Activated T-helper 2 cell treated with anti-CD3 and anti-CD28 coated beads, Interferon-gamma antibody, Interleukin-2, Interleukin-4, amounts not matched to agents 10 μg/mL and 5 μg/mL and 100 μg/mL, durations not matched to agents 14 hours and 24 hours and 36 hours (primary cell): ENCODE measurements at regions not wholly inside any gene's neighbourhood (a gene's known extent, or its start where the extent isn't known, plus 50 kb on each side); places are given as distances from the start of the nearest gene placed in this dataset.
"Not testable (repeated sequence)": the region's sequence is repeated elsewhere in the genome, so short reads cannot be mapped to it uniquely, and the experiment has no call there.

ENCODE experiments used
- DNase-seq: peaks from one replicate; pipeline ENCODE4 v3.0.0; 2021; ENCODE audit warnings: low spot score
- H3K27ac Mint-ChIP-seq: one replicate; pipeline ENCODE4 v1.8.0; 2021; ENCODE audit warnings: mixed read lengths
- H3K27me3 Mint-ChIP-seq: one replicate; pipeline ENCODE4 v1.8.0; 2021; ENCODE audit warnings: low read depth, mixed read lengths
- H3K36me3 Mint-ChIP-seq: one replicate; pipeline ENCODE4 v1.8.0; 2021; ENCODE audit warnings: low read depth, mixed read lengths
- H3K4me1 Mint-ChIP-seq: one replicate; pipeline ENCODE4 v1.8.0; 2021; ENCODE audit warnings: low read depth, mixed read lengths
- H3K4me3 Mint-ChIP-seq: one replicate; pipeline ENCODE4 v1.8.0; 2021; ENCODE audit warnings: low read depth, mild to moderate bottlenecking, moderate library complexity, mixed read lengths
- H3K9me3 Mint-ChIP-seq: one replicate; pipeline ENCODE4 v1.8.0; 2021; ENCODE audit warnings: mixed read lengths
- intact Hi-C: fragments of 100-400 bp; cut with micrococcal nuclease; formaldehyde crosslinking; loops from one replicate; pipeline ENCODE4 v1.15.1; 2023

- not testable (repeated sequence) for H3K36me3 Mint-ChIP-seq
Observed at GRCh38 chr12:74281401-74282180, 256.0 kb upstream of the ATXN7L3B start.

GRCh38 chr12:74283646-74284045 lies 254.0 kb upstream of the ATXN7L3B start:
- no peaks in the 10 kb centered on the region for H3K4me1 Mint-ChIP-seq
- H3K4me3 Mint-ChIP-seq = no peak overlapping the region
- no peaks in the 10 kb centered on the region for H3K36me3 Mint-ChIP-seq
- H3K9me3 Mint-ChIP-seq = no peaks in the 10 kb centered on the region
- intact Hi-C loops = no loop called here
- no peak overlapping the region for H3K27ac Mint-ChIP-seq
- no peaks in the 10 kb centered on the region for H3K27me3 Mint-ChIP-seq
- DNase-seq = no peak

More at GRCh38 chr12:74281401-74282180, 256.0 kb upstream of the ATXN7L3B start:
- H3K4me1 Mint-ChIP-seq, DNase-seq, H3K9me3 Mint-ChIP-seq, intact Hi-C loops, H3K27ac Mint-ChIP-seq, H3K27me3 Mint-ChIP-seq, H3K4me3 Mint-ChIP-seq: not testable (repeated sequence)

- intact Hi-C loops = no loop called here
- no peaks in the 10 kb centered on the region for H3K4me1 Mint-ChIP-seq
- no peak overlapping the region for H3K4me3 Mint-ChIP-seq
- H3K27ac Mint-ChIP-seq = no peak overlapping the region
- DNase-seq = no peak
- H3K9me3 Mint-ChIP-seq = no peaks in the 10 kb centered on the region
- no peaks in the 10 kb centered on the region for H3K36me3 Mint-ChIP-seq
- H3K27me3 Mint-ChIP-seq = no peaks in the 10 kb centered on the region
Observed at GRCh38 chr12:74285773-74286172, 251.9 kb upstream of the ATXN7L3B start.

GRCh38 chr12:74286254-74286653 lies 251.4 kb upstream of the ATXN7L3B start:
- no peaks in the 10 kb centered on the region for H3K36me3 Mint-ChIP-seq
- H3K4me1 Mint-ChIP-seq = no peaks in the 10 kb centered on the region
- DNase-seq = no peak
- H3K9me3 Mint-ChIP-seq = no peaks in the 10 kb centered on the region
- H3K27ac Mint-ChIP-seq = no peak overlapping the region
- H3K4me3 Mint-ChIP-seq = no peak overlapping the region
- H3K27me3 Mint-ChIP-seq = no peaks in the 10 kb centered on the region
- intact Hi-C loops = no loop called here

GRCh38 chr12:74292351-74293194 lies 245.1 kb upstream of the ATXN7L3B start:
- intact Hi-C loops = no loop called here
- Mint-ChIP-seq H3K4me3 (no peak overlapping the region), H3K9me3 (no peaks in the 10 kb centered on the region), H3K36me3 (no peaks in the 10 kb centered on the region), H3K27ac (no peak overlapping the region), H3K4me1 (no peaks in the 10 kb centered on the region), H3K27me3 (no peaks in the 10 kb centered on the region)
- no peak for DNase-seq

GRCh38 chr12:74293689-74294131 lies 243.9 kb upstream of the ATXN7L3B start:
- H3K4me1 Mint-ChIP-seq = no peaks in the 10 kb centered on the region
- H3K9me3 Mint-ChIP-seq = no peaks in the 10 kb centered on the region
- no peaks in the 10 kb centered on the region for H3K27me3 Mint-ChIP-seq
- H3K27ac Mint-ChIP-seq = no peak overlapping the region
- no peak overlapping the region for H3K4me3 Mint-ChIP-seq
- intact Hi-C loops = no loop called here
- DNase-seq = no peak
- no peaks in the 10 kb centered on the region for H3K36me3 Mint-ChIP-seq

- no peak for DNase-seq
- no peaks in the 10 kb centered on the region for H3K27me3 Mint-ChIP-seq
- intact Hi-C loops = no loop called here
- no peaks in the 10 kb centered on the region for H3K36me3 Mint-ChIP-seq
- H3K9me3 Mint-ChIP-seq = no peaks in the 10 kb centered on the region
- H3K4me1 Mint-ChIP-seq = no peaks in the 10 kb centered on the region
- no peak overlapping the region for H3K27ac Mint-ChIP-seq
- no peak overlapping the region for H3K4me3 Mint-ChIP-seq
Observed at GRCh38 chr12:74317078-74317601, 220.5 kb upstream of the ATXN7L3B start.

- Mint-ChIP-seq H3K27ac (no peak overlapping the region), H3K9me3 (no peaks in the 10 kb centered on the region), H3K4me1 (no peaks in the 10 kb centered on the region), H3K27me3 (no peaks in the 10 kb centered on the region), H3K4me3 (no peak overlapping the region), H3K36me3 (no peaks in the 10 kb centered on the region)
- intact Hi-C loops = no loop called here
- DNase-seq = no peak
Observed at GRCh38 chr12:74317741-74318140, 219.9 kb upstream of the ATXN7L3B start.

GRCh38 chr12:74319886-74320285 lies 217.7 kb upstream of the ATXN7L3B start:
- Mint-ChIP-seq H3K4me1 (no peaks in the 10 kb centered on the region), H3K27ac (no peak overlapping the region), H3K27me3 (no peaks in the 10 kb centered on the region), H3K36me3 (no peaks in the 10 kb centered on the region), H3K9me3 (no peaks in the 10 kb centered on the region), H3K4me3 (no peak overlapping the region)
- intact Hi-C loops = no loop called here
- no peak for DNase-seq

- Mint-ChIP-seq H3K27me3 (no peaks in the 10 kb centered on the region), H3K4me1 (no peaks in the 10 kb centered on the region), H3K9me3 (no peaks in the 10 kb centered on the region), H3K4me3 (no peak overlapping the region), H3K36me3 (no peaks in the 10 kb centered on the region), H3K27ac (no peak overlapping the region)
- intact Hi-C loops = no loop called here
- DNase-seq = no peak
Observed at GRCh38 chr12:74321381-74321780, 216.3 kb upstream of the ATXN7L3B start.

- no peaks in the 10 kb centered on the region for H3K27me3 Mint-ChIP-seq
Observed at GRCh38 chr12:74322792-74323191, 214.8 kb upstream of the ATXN7L3B start.

GRCh38 chr12:74328623-74329022 lies 209.0 kb upstream of the ATXN7L3B start:
- no peak overlapping the region for H3K4me3 Mint-ChIP-seq
- no peaks in the 10 kb centered on the region for H3K9me3 Mint-ChIP-seq
- intact Hi-C loops = no loop called here
- no peaks in the 10 kb centered on the region for H3K4me1 Mint-ChIP-seq
- no peaks in the 10 kb centered on the region for H3K36me3 Mint-ChIP-seq
- H3K27me3 Mint-ChIP-seq = no peaks in the 10 kb centered on the region
- DNase-seq = no peak
- H3K27ac Mint-ChIP-seq = no peak overlapping the region

More at GRCh38 chr12:74322792-74323191, 214.8 kb upstream of the ATXN7L3B start:
- no peak for DNase-seq
- no peaks in the 10 kb centered on the region for H3K36me3 Mint-ChIP-seq
- H3K4me3 Mint-ChIP-seq = no peak overlapping the region
- no peaks in the 10 kb centered on the region for H3K9me3 Mint-ChIP-seq
- intact Hi-C loops = no loop called here
- no peaks in the 10 kb centered on the region for H3K4me1 Mint-ChIP-seq
- H3K27ac Mint-ChIP-seq = no peak overlapping the region

GRCh38 chr12:74334780-74335179 lies 202.9 kb upstream of the ATXN7L3B start:
- H3K27ac Mint-ChIP-seq = no peak overlapping the region
- no peaks in the 10 kb centered on the region for H3K36me3 Mint-ChIP-seq
- intact Hi-C loops = no loop called here
- DNase-seq = no peak
- no peaks in the 10 kb centered on the region for H3K9me3 Mint-ChIP-seq
- no peaks in the 10 kb centered on the region for H3K4me1 Mint-ChIP-seq
- no peaks in the 10 kb centered on the region for H3K27me3 Mint-ChIP-seq
- H3K4me3 Mint-ChIP-seq = no peak overlapping the region
